H9 (cell line): ENCODE measurements at regions not wholly inside any gene's neighbourhood (a gene's known extent, or its start where the extent isn't known, plus 50 kb on each side); places are given as distances from the start of the nearest gene placed in this dataset.

Source experiments
- DNase-seq: peaks from one replicate; pipeline ENCODE4 v3.0.0-alpha.2; 2017
- H2AFZ ChIP-seq: one replicate; pipeline ENCODE4 v1.6.1; 2013; ENCODE audit warnings: mild to moderate bottlenecking, low read length, control low read depth, moderate library complexity
- H2AK5ac ChIP-seq: 2 replicates; pipeline ENCODE4 v1.6.1; 2013; ENCODE audit warnings: low read length, control low read depth, mixed read lengths; ENCODE audit not compliant: insufficient read length
- H2BK120ac ChIP-seq: one replicate; pipeline ENCODE4 v1.6.1; 2013; ENCODE audit warnings: low read depth, mild to moderate bottlenecking, low read length, control low read depth, inconsistent platforms; ENCODE audit not compliant: poor library complexity, severe bottlenecking
- H2BK12ac ChIP-seq: 2 replicates; pipeline ENCODE4 v1.6.1; 2013; ENCODE audit warnings: low read length, control low read depth, mixed read lengths, low read depth; ENCODE audit not compliant: insufficient read length
- H2BK15ac ChIP-seq: 2 replicates; pipeline ENCODE4 v1.6.1; 2013; ENCODE audit warnings: low read depth, low read length, control low read depth
- H2BK20ac ChIP-seq: one replicate; pipeline ENCODE4 v1.6.1; 2013; ENCODE audit warnings: low read depth, mild to moderate bottlenecking, low read length, control low read depth, inconsistent platforms; ENCODE audit not compliant: poor library complexity, severe bottlenecking
- H2BK5ac ChIP-seq: 2 replicates; pipeline ENCODE4 v1.6.1; 2013; ENCODE audit warnings: low read length, control low read depth, mixed read lengths; ENCODE audit not compliant: insufficient read length
- H3K14ac ChIP-seq: 2 replicates; pipeline ENCODE4 v1.6.1; 2013; ENCODE audit warnings: low read length, control low read depth; ENCODE audit not compliant: insufficient read depth
- H3K18ac ChIP-seq: 2 replicates; pipeline ENCODE4 v1.6.1; 2013; ENCODE audit warnings: low read depth, mild to moderate bottlenecking, mixed read lengths, low read length, control low read depth; ENCODE audit not compliant: insufficient read length
- H3K23ac ChIP-seq: 2 replicates; pipeline ENCODE4 v1.6.1; 2013; ENCODE audit warnings: low read length, control low read depth, mixed read lengths, low read depth; ENCODE audit not compliant: insufficient read length
- H3K23me2 ChIP-seq: 2 replicates; pipeline ENCODE4 v1.6.1; 2013; ENCODE audit warnings: low read depth, mild to moderate bottlenecking, mixed read lengths, low read length, control low read depth; ENCODE audit not compliant: insufficient read length, poor library complexity, severe bottlenecking
- H3K27ac ChIP-seq: 2 replicates; pipeline ENCODE4 v1.5.1; 2013; ENCODE audit warnings: low read length, control low read depth, mixed read lengths, low read depth; ENCODE audit not compliant: insufficient read length
- H3K27me3 ChIP-seq: 2 replicates; pipeline ENCODE4 v1.6.1; 2013; ENCODE audit warnings: low read length, control low read depth, inconsistent platforms; ENCODE audit not compliant: insufficient read depth
- H3K4ac ChIP-seq: 2 replicates; pipeline ENCODE4 v1.6.1; 2013; ENCODE audit warnings: low read depth, mild to moderate bottlenecking, control low read depth, inconsistent platforms, low read length, moderate library complexity
- H3K4me1 ChIP-seq: 2 replicates; pipeline ENCODE4 v1.6.1; 2013; ENCODE audit warnings: low read length, control low read depth, inconsistent platforms; ENCODE audit not compliant: insufficient read depth
- H3K4me2 ChIP-seq: 2 replicates; pipeline ENCODE4 v1.6.1; 2013; ENCODE audit warnings: low read length, control low read depth, mixed read lengths; ENCODE audit not compliant: insufficient read length, insufficient read depth
- H3K56ac ChIP-seq: 2 replicates; pipeline ENCODE4 v1.6.1; 2013; ENCODE audit warnings: low read depth, mild to moderate bottlenecking, mixed read lengths, low read length, control low read depth; ENCODE audit not compliant: insufficient read length
- H3K79me1 ChIP-seq: 2 replicates; pipeline ENCODE4 v1.6.1; 2013; ENCODE audit warnings: low read depth, mild to moderate bottlenecking, moderate library complexity, low read length, control low read depth, inconsistent platforms; ENCODE audit not compliant: insufficient read depth, poor library complexity, severe bottlenecking
- H3K79me2 ChIP-seq: 2 replicates; pipeline ENCODE4 v1.6.1; 2013; ENCODE audit warnings: low read length, control low read depth, inconsistent platforms; ENCODE audit not compliant: insufficient read depth
- H3K9ac ChIP-seq: 2 replicates; pipeline ENCODE4 v1.6.1; 2013; ENCODE audit warnings: low read length, control low read depth, mixed read lengths; ENCODE audit not compliant: insufficient read length; ENCODE audit errors: extremely low read depth
- H3K9me3 ChIP-seq: one replicate; pipeline ENCODE4 v1.6.1; 2013; ENCODE audit warnings: low read depth, low read length, inconsistent platforms; ENCODE audit not compliant: control insufficient read depth
- H3T11ph ChIP-seq: one replicate; pipeline ENCODE4 v1.6.1; 2013; ENCODE audit warnings: mild to moderate bottlenecking, low read length, control low read depth, inconsistent platforms
- H4K20me1 ChIP-seq: one replicate; pipeline ENCODE4 v1.6.1; 2013; ENCODE audit not compliant: control insufficient read depth, insufficient read length, insufficient read depth
- H4K5ac ChIP-seq: 2 replicates; pipeline ENCODE4 v1.6.1; 2013; ENCODE audit warnings: low read depth, mild to moderate bottlenecking, mixed read lengths, low read length, control low read depth; ENCODE audit not compliant: insufficient read length
- H4K8ac ChIP-seq: replicated peaks from 2 replicates; pipeline ENCODE4 v1.6.1; 2013; ENCODE audit warnings: low read length, control low read depth, mixed read lengths, low read depth; ENCODE audit not compliant: insufficient read length
- H4K91ac ChIP-seq: 2 replicates; pipeline ENCODE4 v1.6.1; 2013; ENCODE audit warnings: low read depth, mild to moderate bottlenecking, moderate library complexity, mixed read lengths, low read length, control low read depth; ENCODE audit not compliant: insufficient read length
- H3K27ac Mint-ChIP-seq, 3 experiments: 2 replicates in 2 of 3; 3 replicates in 1 of 3; pipeline ENCODE4 v1.8.0; 2020 to 2021; ENCODE audit warnings: mixed read lengths in 3 of 3, mild to moderate bottlenecking in 1 of 3, moderate library complexity in 1 of 3
- H3K27me3 Mint-ChIP-seq: 2 replicates; pipeline ENCODE4 v1.8.0; 2021; ENCODE audit warnings: low read depth, mild to moderate bottlenecking, moderate library complexity, mixed read lengths
- H3K36me3 Mint-ChIP-seq, 3 experiments: 2 replicates in 2 of 3; 3 replicates in 1 of 3; pipeline ENCODE4 v1.8.0; 2020 to 2021; ENCODE audit warnings: low read depth in 3 of 3, mixed read lengths in 3 of 3; ENCODE audit not compliant: insufficient read depth in 1 of 3
- H3K4me1 Mint-ChIP-seq, 2 experiments: 2 replicates each; pipeline ENCODE4 v1.8.0; 2020; ENCODE audit warnings: mixed read lengths in 2 of 2
- H3K4me3 Mint-ChIP-seq, 2 experiments: 2 replicates in 1 of 2; 3 replicates in 1 of 2; pipeline ENCODE4 v1.8.0; 2020 to 2021; ENCODE audit warnings: mild to moderate bottlenecking in 2 of 2, mixed read lengths in 2 of 2, moderate library complexity in 1 of 2
- H3K9me3 Mint-ChIP-seq, 2 experiments: 2 replicates in 1 of 2; 3 replicates in 1 of 2; pipeline ENCODE4 v1.8.0; 2020; ENCODE audit warnings: mild to moderate bottlenecking in 2 of 2, mixed read lengths in 2 of 2, moderate library complexity in 1 of 2
- WGBS: extraction: QIAGEN DNeasy Blood & Tissue Kit; methylation state at CpG from one replicate; pipeline ENCODE4 v1.1.7; 2013; ENCODE audit warnings: missing lambda C conversion rate, low lambda C conversion rate, mixed read lengths; ENCODE audit not compliant: insufficient read length; ENCODE audit errors: extremely low coverage; 5-methylcytosine and 5-hydroxymethylcytosine counted together
- TF ChIP-seq, protein P1 (sequence below): fragments of 200-600 bp; sonication (generic); conservative IDR thresholded peaks from 3 replicates; pipeline ENCODE4 v1.8.0; 2021; ENCODE audit warnings: antibody characterized with exemption, mild to moderate bottlenecking

DNA sequence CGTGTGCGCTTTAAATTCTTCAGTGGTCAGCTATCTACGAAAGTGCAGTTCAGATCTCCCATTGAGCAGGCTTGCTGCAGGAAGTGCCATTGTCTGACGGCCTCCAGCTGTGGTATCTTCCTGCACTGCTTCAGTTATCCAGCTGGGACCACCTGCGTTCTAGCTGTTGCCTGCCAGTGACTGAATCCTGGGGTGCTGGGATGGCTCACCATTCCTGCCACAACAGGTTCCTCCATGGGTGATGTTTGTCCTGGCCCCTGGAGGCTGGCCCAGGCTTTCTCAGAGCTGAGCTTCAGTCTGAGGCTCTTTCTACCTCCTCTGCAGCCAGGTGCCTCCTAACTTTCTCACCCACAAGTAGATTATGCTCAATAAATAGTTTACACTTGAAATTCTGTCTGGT lies 498.5 kb upstream of the HS6ST1 start:
- Histone ChIP-seq H3K14ac (no peak overlapping the region), H3K56ac (no peak overlapping the region), H3K27ac (no peak overlapping the region), H2BK120ac (no peak overlapping the region), H4K8ac (no peak overlapping the region), H2BK15ac (no peak overlapping the region), H3K27me3 (no peaks in the 10 kb centered on the region), H3K4me2 (no peak overlapping the region), H4K91ac (no peak overlapping the region), H2AK5ac (no peak overlapping the region), H3K23ac (no peak overlapping the region), H3K79me1 (no peaks in the 10 kb centered on the region), H2BK12ac (no peak overlapping the region), H3K9ac (no peak overlapping the region), H2BK5ac (no peak overlapping the region), H3K79me2 (no peaks in the 10 kb centered on the region), H2AFZ (no peak overlapping the region), H2BK20ac (no peak overlapping the region), H3T11ph (no peak overlapping the region), H3K9me3 (no peaks in the 10 kb centered on the region), H4K5ac (no peak overlapping the region), H3K18ac (no peak overlapping the region), H3K23me2 (no peaks in the 10 kb centered on the region), H4K20me1 (no peaks in the 10 kb centered on the region), H3K4me1 (no peaks in the 10 kb centered on the region), H3K4ac (no peak overlapping the region)
- TF ChIP-seq, protein P1, sequence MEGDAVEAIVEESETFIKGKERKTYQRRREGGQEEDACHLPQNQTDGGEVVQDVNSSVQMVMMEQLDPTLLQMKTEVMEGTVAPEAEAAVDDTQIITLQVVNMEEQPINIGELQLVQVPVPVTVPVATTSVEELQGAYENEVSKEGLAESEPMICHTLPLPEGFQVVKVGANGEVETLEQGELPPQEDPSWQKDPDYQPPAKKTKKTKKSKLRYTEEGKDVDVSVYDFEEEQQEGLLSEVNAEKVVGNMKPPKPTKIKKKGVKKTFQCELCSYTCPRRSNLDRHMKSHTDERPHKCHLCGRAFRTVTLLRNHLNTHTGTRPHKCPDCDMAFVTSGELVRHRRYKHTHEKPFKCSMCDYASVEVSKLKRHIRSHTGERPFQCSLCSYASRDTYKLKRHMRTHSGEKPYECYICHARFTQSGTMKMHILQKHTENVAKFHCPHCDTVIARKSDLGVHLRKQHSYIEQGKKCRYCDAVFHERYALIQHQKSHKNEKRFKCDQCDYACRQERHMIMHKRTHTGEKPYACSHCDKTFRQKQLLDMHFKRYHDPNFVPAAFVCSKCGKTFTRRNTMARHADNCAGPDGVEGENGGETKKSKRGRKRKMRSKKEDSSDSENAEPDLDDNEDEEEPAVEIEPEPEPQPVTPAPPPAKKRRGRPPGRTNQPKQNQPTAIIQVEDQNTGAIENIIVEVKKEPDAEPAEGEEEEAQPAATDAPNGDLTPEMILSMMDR, result no peak
- peak overlapping the region in 2 of 3 experiments; percentile 45 to 65; a peak in 1 of 7 replicates for H3K27ac Mint-ChIP-seq
- peak; percentile 26 for DNase-seq
- H3K36me3 Mint-ChIP-seq, result no peaks in the 10 kb centered on the region; a peak in 1 of 7 replicates
- H3K27me3 Mint-ChIP-seq, result peaks cover 1% of the 10 kb centered on the region; the same call in 1 of the 2 replicates
- H3K4me3 Mint-ChIP-seq, result no peak overlapping the region
- peaks cover under 1 to 2% of the 10 kb centered on the region in 2 experiments; a peak in 2 of 5 replicates for H3K9me3 Mint-ChIP-seq
- H3K4me1 Mint-ChIP-seq, result peaks cover 20 to 29% of the 10 kb centered on the region in 2 experiments
- no CpG with 5 or more reads among the region's 5 CpGs for WGBS
